ENCODE measurements at regions not wholly inside any gene's neighbourhood (a gene's known extent, or its start where the extent isn't known, plus 50 kb on each side); places are given as distances from the start of the nearest gene placed in this dataset.

GRCh38 chr10:78548369-78548768 lies 514.7 kb downstream of the RPS24 start:
- H3K4me3 ChIP-seq (ENCODE audit: low read depth, low read length): no peak overlapping the region
- no peak for TF ChIP-seq CTCF (conservative IDR thresholded peaks at IDR 0.05; ENCODE audit: low read depth, low read length)
- DNase-seq (ENCODE audit: low read depth): no peak

- no peak for DNase-seq (ENCODE audit: low read depth)
- no peak overlapping the region for H3K4me3 ChIP-seq (ENCODE audit: low read depth, low read length)
- no peak for TF ChIP-seq CTCF (conservative IDR thresholded peaks at IDR 0.05; ENCODE audit: low read depth, low read length)
Observed at GRCh38 chr10:78549140-78549935, 515.7 kb downstream of the RPS24 start.

GRCh38 chr10:78550090-78550489 lies 516.4 kb downstream of the RPS24 start:
- TF ChIP-seq CTCF (conservative IDR thresholded peaks at IDR 0.05; ENCODE audit: low read depth, low read length): no peak
- no peak for DNase-seq (ENCODE audit: low read depth)
- H3K4me3 ChIP-seq (ENCODE audit: low read depth, low read length): no peak overlapping the region

- no peak for DNase-seq (ENCODE audit: low read depth)
- no peak overlapping the region for H3K4me3 ChIP-seq (ENCODE audit: low read depth, low read length)
- TF ChIP-seq CTCF (conservative IDR thresholded peaks at IDR 0.05; ENCODE audit: low read depth, low read length): no peak
Observed at GRCh38 chr10:78550716-78551115, 517.1 kb downstream of the RPS24 start.

GRCh38 chr10:78551184-78552005 lies 517.4 kb upstream of the ZMIZ1 start:
- DNase-seq (ENCODE audit: low read depth): no peak
- H3K4me3 ChIP-seq (ENCODE audit: low read depth, low read length): no peak overlapping the region
- no peak for TF ChIP-seq CTCF (conservative IDR thresholded peaks at IDR 0.05; ENCODE audit: low read depth, low read length)

- TF ChIP-seq CTCF (conservative IDR thresholded peaks at IDR 0.05; ENCODE audit: low read depth, low read length): no peak
- DNase-seq (ENCODE audit: low read depth): no peak
- no peak overlapping the region for H3K4me3 ChIP-seq (ENCODE audit: low read depth, low read length)
Observed at GRCh38 chr10:78552261-78552811, 516.4 kb upstream of the ZMIZ1 start.

Measured in epithelial cell of proximal tubule (primary cell).